GM23248 (cell line): ENCODE measurements at regions not wholly inside any gene's neighbourhood (a gene's known extent, or its start where the extent isn't known, plus 50 kb on each side); places are given as distances from the start of the nearest gene placed in this dataset.

Experiments
- DNase-seq: peaks from one replicate; pipeline ENCODE4 v3.0.0-alpha.2; 2015
- H2AFZ ChIP-seq: fragments of 200-600 bp; sonication (generic); 2 replicates; pipeline ENCODE4 v1.6.1; 2016; ENCODE audit warnings: antibody characterized with exemption
- H3F3A ChIP-seq: fragments of 200-600 bp; sonication (generic); 2 replicates; pipeline ENCODE4 v1.6.1; 2016; ENCODE audit warnings: mild to moderate bottlenecking, antibody characterized with exemption, mixed run types; ENCODE audit not compliant: insufficient read depth
- H3K27ac ChIP-seq: fragments of 200-600 bp; sonication (generic); 2 replicates; pipeline ENCODE4 v1.5.1; 2016; ENCODE audit warnings: mild to moderate bottlenecking
- H3K27me3 ChIP-seq: fragments of 200-600 bp; sonication (generic); replicated peaks from 2 replicates; pipeline ENCODE4 v1.6.1; 2016; ENCODE audit warnings: mild to moderate bottlenecking; ENCODE audit not compliant: insufficient read depth
- H3K36me3 ChIP-seq: fragments of 200-600 bp; sonication (generic); 2 replicates; pipeline ENCODE4 v1.6.1; 2016; ENCODE audit warnings: low read depth, mild to moderate bottlenecking
- H3K4me1 ChIP-seq: fragments of 200-600 bp; sonication (generic); 2 replicates; pipeline ENCODE4 v1.6.1; 2016; ENCODE audit warnings: mild to moderate bottlenecking; ENCODE audit not compliant: insufficient read depth
- H3K4me2 ChIP-seq: fragments of 200-600 bp; sonication (generic); one replicate; pipeline ENCODE4 v1.6.1; 2016; ENCODE audit warnings: mild to moderate bottlenecking; ENCODE audit not compliant: unreplicated experiment
- H3K4me3 ChIP-seq: fragments of 200-600 bp; sonication (generic); 2 replicates; pipeline ENCODE4 v1.5.1; 2016; ENCODE audit warnings: mild to moderate bottlenecking
- H3K79me2 ChIP-seq: fragments of 200-600 bp; sonication (generic); 2 replicates; pipeline ENCODE4 v1.6.1; 2016; ENCODE audit warnings: mild to moderate bottlenecking; ENCODE audit not compliant: insufficient read depth
- H3K9ac ChIP-seq: fragments of 200-600 bp; sonication (generic); 2 replicates; pipeline ENCODE4 v1.6.1; 2016; ENCODE audit warnings: mild to moderate bottlenecking
- H3K9me2 ChIP-seq: fragments of 200-600 bp; sonication (generic); 2 replicates; pipeline ENCODE4 v1.6.1; 2016; ENCODE audit warnings: mixed run types, mild to moderate bottlenecking, moderate library complexity; ENCODE audit not compliant: insufficient read depth
- H3K9me3 ChIP-seq: fragments of 200-600 bp; sonication (generic); one replicate; pipeline ENCODE4 v1.6.1; 2017; ENCODE audit warnings: low read depth
- H4K20me1 ChIP-seq: fragments of 200-600 bp; sonication (generic); 2 replicates; pipeline ENCODE4 v1.6.0; 2016; ENCODE audit not compliant: insufficient read depth
- EZH2 ChIP-seq: fragments of 200-600 bp; sonication (generic); IDR thresholded peaks from 2 replicates; pipeline ENCODE4 v1.6.1; 2018; ENCODE audit warnings: antibody characterized with exemption, mild to moderate bottlenecking; ENCODE audit not compliant: insufficient read depth, poor library complexity, severe bottlenecking
- EZH2phosphoT487 ChIP-seq: fragments of 200-600 bp; sonication (generic); IDR thresholded peaks from 2 replicates; pipeline ENCODE4 v1.6.1; 2018; ENCODE audit warnings: antibody characterized with exemption, moderate library complexity, mild to moderate bottlenecking, low read depth; ENCODE audit not compliant: insufficient read depth
- WGBS, 2 experiments: methylation state at CpG; one replicate each; pipeline ENCODE4 v1.1.6; 2015 to 2017; ENCODE audit warnings: low lambda C conversion rate in 2 of 2, low coverage in 1 of 2; ENCODE audit errors: missing lambda C conversion rate in 2 of 2; 5-methylcytosine and 5-hydroxymethylcytosine counted together
- in situ Hi-C: fragments of 300-500 bp; cut with MboI; formaldehyde crosslinking; loops from 2 replicates; pipeline ENCODE4 v1.15.0; 2020

- no peak for TF ChIP-seq EZH2phosphoT487
- TF ChIP-seq EZH2, result no peak
- Histone ChIP-seq H3K27ac (no peak overlapping the region), H3K9me2 (no peaks in the 10 kb centered on the region), H3K27me3 (no peaks in the 10 kb centered on the region), H3K9ac (no peak overlapping the region), H2AFZ (no peak overlapping the region), H3K79me2 (no peaks in the 10 kb centered on the region), H3K4me1 (no peaks in the 10 kb centered on the region), H3K4me3 (no peak overlapping the region), H3K9me3 (no peaks in the 10 kb centered on the region), H3K4me2 (no peak overlapping the region), H4K20me1 (no peaks in the 10 kb centered on the region), H3F3A (no peaks in the 10 kb centered on the region), H3K36me3 (no peaks in the 10 kb centered on the region)
- in situ Hi-C loops, result no loop called here
- WGBS, 2 experiments, result 90 to 98% methylated on average over 2 of the region's 2 CpGs
- DNase-seq, result no peak
Measured at GRCh38 chr5:58073243-58073642, 386.6 kb downstream of the PLK2 start.

GRCh38 chr5:58072300-58072965 is 387.5 kb downstream of the PLK2 start:
- DNase-seq, result no peak
- Histone ChIP-seq H3K36me3 (no peaks in the 10 kb centered on the region), H2AFZ (peak overlapping the region; percentile 40; the same call in 1 of the 2 replicates), H3K79me2 (no peaks in the 10 kb centered on the region), H3K9ac (no peak overlapping the region), H3K4me1 (no peaks in the 10 kb centered on the region), H3K4me2 (peak overlapping the region; percentile 36), H3K27ac (no peak overlapping the region), H3F3A (no peaks in the 10 kb centered on the region), H3K9me2 (no peaks in the 10 kb centered on the region), H3K9me3 (no peaks in the 10 kb centered on the region), H3K4me3 (no peak overlapping the region), H4K20me1 (no peaks in the 10 kb centered on the region), H3K27me3 (no peaks in the 10 kb centered on the region)
- in situ Hi-C loops, result no loop called here
- TF ChIP-seq EZH2phosphoT487, result no peak
- WGBS, 2 experiments, result 46 to 48% methylated on average over 6 of the region's 6 CpGs

GRCh38 chr5:58071566-58071965 is 388.3 kb downstream of the PLK2 start:
- Histone ChIP-seq H3K9me3 (no peaks in the 10 kb centered on the region), H3K9ac (no peak overlapping the region), H3F3A (no peaks in the 10 kb centered on the region), H4K20me1 (no peaks in the 10 kb centered on the region), H3K79me2 (no peaks in the 10 kb centered on the region), H3K4me3 (no peak overlapping the region), H3K9me2 (no peaks in the 10 kb centered on the region), H3K27ac (no peak overlapping the region), H3K4me1 (no peaks in the 10 kb centered on the region), H3K36me3 (no peaks in the 10 kb centered on the region), H2AFZ (no peak overlapping the region), H3K4me2 (no peak overlapping the region), H3K27me3 (no peaks in the 10 kb centered on the region)
- in situ Hi-C loops, result no loop called here
- 85 to 90% methylated on average over 4 of the region's 4 CpGs for WGBS, 2 experiments
- no peak for TF ChIP-seq EZH2phosphoT487
- DNase-seq, result no peak

GRCh38 chr5:58069846-58070245 is 390.0 kb downstream of the PLK2 start:
- Histone ChIP-seq H3K4me2 (no peak overlapping the region), H2AFZ (no peak overlapping the region), H3F3A (no peaks in the 10 kb centered on the region), H3K9ac (no peak overlapping the region), H3K4me1 (peaks cover 4% of the 10 kb centered on the region), H3K79me2 (no peaks in the 10 kb centered on the region), H3K27ac (no peak overlapping the region), H4K20me1 (no peaks in the 10 kb centered on the region), H3K9me3 (no peaks in the 10 kb centered on the region), H3K36me3 (no peaks in the 10 kb centered on the region), H3K9me2 (no peaks in the 10 kb centered on the region), H3K27me3 (no peaks in the 10 kb centered on the region), H3K4me3 (no peak overlapping the region)
- no peak for DNase-seq
- no peak for TF ChIP-seq EZH2
- TF ChIP-seq EZH2phosphoT487, result no peak
- WGBS, 2 experiments, result 64 to 79% methylated on average over 4 of the region's 4 CpGs
- in situ Hi-C loops, result no loop called here
